MM.1S (cell line): ENCODE measurements at regions not wholly inside any gene's neighbourhood (a gene's known extent, or its start where the extent isn't known, plus 50 kb on each side); places are given as distances from the start of the nearest gene placed in this dataset.

ENCODE experiments used
- DNase-seq: peaks from one replicate; pipeline ENCODE4 v3.0.0-alpha.2; 2015
- H2AFZ ChIP-seq: fragments of 300-600 bp; sonication (generic); 2 replicates; pipeline ENCODE4 v1.6.0; 2016; ENCODE audit warnings: antibody characterized with exemption, low read length
- H3F3A ChIP-seq: fragments of 300-600 bp; sonication (generic); 2 replicates; pipeline ENCODE4 v1.6.1; 2016; ENCODE audit warnings: mild to moderate bottlenecking, antibody characterized with exemption, low read length, moderate library complexity, mixed read lengths; ENCODE audit not compliant: insufficient read depth
- H3K27ac ChIP-seq: fragments of 300-600 bp; sonication (generic); 2 replicates; pipeline ENCODE4 v1.5.1; 2016; ENCODE audit warnings: mild to moderate bottlenecking, low read length
- H3K27me3 ChIP-seq: fragments of 300-600 bp; sonication (generic); replicated peaks from 2 replicates; pipeline ENCODE4 v1.6.0; 2016; ENCODE audit warnings: low read length; ENCODE audit not compliant: insufficient read depth
- H3K36me3 ChIP-seq: fragments of 300-600 bp; sonication (generic); replicated peaks from 2 replicates; pipeline ENCODE4 v1.6.1; 2016; ENCODE audit warnings: mild to moderate bottlenecking, low read length, mixed read lengths; ENCODE audit not compliant: insufficient read depth
- H3K4me1 ChIP-seq: fragments of 300-600 bp; sonication (generic); 2 replicates; pipeline ENCODE4 v1.6.1; 2016; ENCODE audit warnings: low read length, mixed read lengths
- H3K4me2 ChIP-seq: fragments of 300-600 bp; sonication (generic); 2 replicates; pipeline ENCODE4 v1.6.0; 2016; ENCODE audit warnings: low read depth, low read length
- H3K4me3 ChIP-seq: fragments of 300-600 bp; sonication (generic); 2 replicates; pipeline ENCODE4 v1.5.1; 2016; ENCODE audit warnings: low read length, mixed read lengths
- H3K79me2 ChIP-seq: fragments of 300-600 bp; sonication (generic); 2 replicates; pipeline ENCODE4 v1.6.1; 2016; ENCODE audit warnings: mixed run types, low read length, mixed read lengths
- H3K9ac ChIP-seq: fragments of 300-600 bp; sonication (generic); 2 replicates; pipeline ENCODE4 v1.6.1; 2016; ENCODE audit warnings: low read length, mixed read lengths
- H3K9me2 ChIP-seq: fragments of 300-600 bp; sonication (generic); replicated peaks from 2 replicates; pipeline ENCODE4 v1.6.1; 2016; ENCODE audit warnings: mild to moderate bottlenecking, low read length, mixed read lengths; ENCODE audit not compliant: insufficient read depth
- H3K9me3 ChIP-seq: fragments of 300-600 bp; sonication (generic); replicated peaks from 2 replicates; pipeline ENCODE4 v1.6.1; 2016; ENCODE audit warnings: mild to moderate bottlenecking, low read length, mixed read lengths; ENCODE audit not compliant: insufficient read depth
- H4K20me1 ChIP-seq: fragments of 300-600 bp; sonication (generic); 2 replicates; pipeline ENCODE4 v1.6.1; 2016; ENCODE audit warnings: mild to moderate bottlenecking, low read length, moderate library complexity, mixed read lengths; ENCODE audit not compliant: insufficient read depth
- EZH2 ChIP-seq: fragments of 300-600 bp; sonication (generic); optimal IDR thresholded peaks from 2 replicates; pipeline ENCODE3; 2017; ENCODE audit warnings: low read depth, mild to moderate bottlenecking, antibody characterized with exemption, low read length, mixed read lengths
- EZH2phosphoT487 ChIP-seq: fragments of 300-600 bp; sonication (generic); IDR thresholded peaks from 2 replicates; pipeline ENCODE4 v1.6.1; 2018; ENCODE audit warnings: antibody characterized with exemption, low read length
- TF ChIP-seq, protein P1 (sequence below): fragments of 300-600 bp; sonication (generic); IDR thresholded peaks from 2 replicates; pipeline ENCODE4 v1.5.1; 2016; ENCODE audit warnings: antibody characterized with exemption, low read length, mixed read lengths

DNA sequence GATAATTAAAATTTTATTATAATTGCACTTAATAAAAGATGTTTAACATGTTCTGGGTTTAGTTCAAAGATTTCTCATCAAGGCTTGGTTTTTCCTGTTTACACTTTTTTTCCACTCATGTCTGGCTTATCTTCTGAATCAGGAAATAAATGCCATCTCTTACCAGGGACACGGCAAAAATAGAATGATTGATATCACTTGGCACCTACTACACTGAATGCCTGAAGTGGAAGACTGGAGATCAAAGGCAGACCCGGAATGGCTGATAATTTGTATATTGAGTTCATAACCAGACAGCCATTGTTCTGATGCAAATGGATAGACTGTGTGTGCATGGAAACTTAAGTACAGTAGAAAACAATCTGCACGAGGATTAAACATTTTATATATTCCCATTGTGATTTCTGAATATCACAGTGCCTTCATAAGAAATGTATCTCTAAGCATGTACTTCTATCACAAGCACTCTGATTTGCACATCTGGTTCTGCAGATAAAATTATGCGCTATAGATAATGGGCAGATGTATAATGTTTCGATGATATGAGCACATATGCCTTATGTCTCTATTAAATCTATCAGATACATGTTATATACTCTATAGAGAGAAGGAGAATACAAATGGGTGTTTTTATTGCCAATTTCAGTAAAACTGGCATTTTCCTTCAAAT lies 304.8 kb downstream of the RND3 start:
- no peak overlapping the region for H3K4me3 ChIP-seq
- no peaks in the 10 kb centered on the region for H4K20me1 ChIP-seq
- H3K9me2 ChIP-seq: no peaks in the 10 kb centered on the region
- no peak for DNase-seq
- H3K4me1 ChIP-seq: no peaks in the 10 kb centered on the region
- H3K36me3 ChIP-seq: no peaks in the 10 kb centered on the region
- H3K9ac ChIP-seq: no peak overlapping the region
- no peak overlapping the region for H3K4me2 ChIP-seq
- H2AFZ ChIP-seq: no peak overlapping the region
- no peaks in the 10 kb centered on the region for H3F3A ChIP-seq
- no peaks in the 10 kb centered on the region for H3K9me3 ChIP-seq
- no peaks in the 10 kb centered on the region for H3K27me3 ChIP-seq
- H3K79me2 ChIP-seq: no peaks in the 10 kb centered on the region
- TF ChIP-seq, protein P1, sequence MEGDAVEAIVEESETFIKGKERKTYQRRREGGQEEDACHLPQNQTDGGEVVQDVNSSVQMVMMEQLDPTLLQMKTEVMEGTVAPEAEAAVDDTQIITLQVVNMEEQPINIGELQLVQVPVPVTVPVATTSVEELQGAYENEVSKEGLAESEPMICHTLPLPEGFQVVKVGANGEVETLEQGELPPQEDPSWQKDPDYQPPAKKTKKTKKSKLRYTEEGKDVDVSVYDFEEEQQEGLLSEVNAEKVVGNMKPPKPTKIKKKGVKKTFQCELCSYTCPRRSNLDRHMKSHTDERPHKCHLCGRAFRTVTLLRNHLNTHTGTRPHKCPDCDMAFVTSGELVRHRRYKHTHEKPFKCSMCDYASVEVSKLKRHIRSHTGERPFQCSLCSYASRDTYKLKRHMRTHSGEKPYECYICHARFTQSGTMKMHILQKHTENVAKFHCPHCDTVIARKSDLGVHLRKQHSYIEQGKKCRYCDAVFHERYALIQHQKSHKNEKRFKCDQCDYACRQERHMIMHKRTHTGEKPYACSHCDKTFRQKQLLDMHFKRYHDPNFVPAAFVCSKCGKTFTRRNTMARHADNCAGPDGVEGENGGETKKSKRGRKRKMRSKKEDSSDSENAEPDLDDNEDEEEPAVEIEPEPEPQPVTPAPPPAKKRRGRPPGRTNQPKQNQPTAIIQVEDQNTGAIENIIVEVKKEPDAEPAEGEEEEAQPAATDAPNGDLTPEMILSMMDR: no peak
- TF ChIP-seq EZH2phosphoT487: no peak
- TF ChIP-seq EZH2: no peak
- no peak overlapping the region for H3K27ac ChIP-seq

- no peak overlapping the region for H2AFZ ChIP-seq
- no peaks in the 10 kb centered on the region for H3K36me3 ChIP-seq
- no peak overlapping the region for H3K4me3 ChIP-seq
- no peak for TF ChIP-seq EZH2phosphoT487
- TF ChIP-seq, protein P1: no peak
- H3K4me2 ChIP-seq: no peak overlapping the region
- H3K27me3 ChIP-seq: no peaks in the 10 kb centered on the region
- no peaks in the 10 kb centered on the region for H4K20me1 ChIP-seq
- no peak overlapping the region for H3K9ac ChIP-seq
- no peaks in the 10 kb centered on the region for H3K9me2 ChIP-seq
- no peak for DNase-seq
- no peaks in the 10 kb centered on the region for H3K79me2 ChIP-seq
- H3K9me3 ChIP-seq: no peaks in the 10 kb centered on the region
- no peak overlapping the region for H3K27ac ChIP-seq
- no peaks in the 10 kb centered on the region for H3K4me1 ChIP-seq
- H3F3A ChIP-seq: no peaks in the 10 kb centered on the region
These were observed 308.9 kb downstream of the RND3 start for GRCh38 chr2:150178591-150178990.

GRCh38 chr2:150174971-150175421 lies 312.5 kb downstream of the RND3 start:
- Histone ChIP-seq H3K79me2 (no peaks in the 10 kb centered on the region), H3K4me2 (no peak overlapping the region), H3K9me3 (no peaks in the 10 kb centered on the region), H3K9me2 (no peaks in the 10 kb centered on the region), H3K4me3 (no peak overlapping the region), H3K9ac (no peak overlapping the region), H3K36me3 (no peaks in the 10 kb centered on the region), H3K4me1 (no peaks in the 10 kb centered on the region), H3K27ac (no peak overlapping the region), H2AFZ (no peak overlapping the region), H3F3A (no peaks in the 10 kb centered on the region), H4K20me1 (no peaks in the 10 kb centered on the region), H3K27me3 (no peaks in the 10 kb centered on the region)
- no peak for TF ChIP-seq EZH2
- TF ChIP-seq EZH2phosphoT487: no peak
- TF ChIP-seq, protein P1: no peak
- no peak for DNase-seq
